HUDEP-2 (cell line): ENCODE measurements at regions not wholly inside any gene's neighbourhood (a gene's known extent, or its start where the extent isn't known, plus 50 kb on each side); places are given as distances from the start of the nearest gene placed in this dataset.

ENCODE experiments used
- DNase-seq, 76 experiments: peaks; one replicate each; lab custom pipeline; 2025; ENCODE audit not compliant: unreplicated experiment in 76 of 76; lab: John Stamatoyannopoulos, UW

- no peak for DNase-seq
Measured at GRCh38 chr12:77777274-77777673, 53.4 kb upstream of the NAV3 start.

GRCh38 chr12:77774761-77775160, 55.9 kb upstream of the NAV3 start:
- no peak for DNase-seq

- DNase-seq: no peak
Measured at GRCh38 chr12:77772676-77773298, 57.9 kb upstream of the NAV3 start.

DNA sequence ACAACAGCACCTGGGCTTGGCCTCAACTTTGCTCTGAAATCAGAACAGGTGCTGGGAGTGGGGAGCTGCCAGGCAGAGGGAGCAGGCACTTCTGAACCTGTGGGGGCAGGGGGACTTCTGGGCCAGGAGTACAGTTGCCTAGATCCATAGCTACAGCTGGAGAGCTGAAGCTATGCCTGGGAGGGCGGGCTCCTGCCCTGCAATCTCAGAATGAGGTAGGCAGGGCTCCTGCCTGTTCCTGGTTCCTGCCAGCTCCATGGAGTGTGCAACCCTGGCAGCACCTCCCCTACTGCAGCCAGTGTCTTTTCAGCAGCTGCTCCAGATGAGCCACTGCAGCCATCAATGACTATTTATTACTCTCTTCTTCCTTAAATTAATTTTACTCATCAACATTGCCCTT, 62.1 kb upstream of the NAV3 start:
- no peak for DNase-seq

- DNase-seq: no peak
Measured at GRCh38 chr12:77767756-77768343, 62.8 kb upstream of the NAV3 start.

DNA sequence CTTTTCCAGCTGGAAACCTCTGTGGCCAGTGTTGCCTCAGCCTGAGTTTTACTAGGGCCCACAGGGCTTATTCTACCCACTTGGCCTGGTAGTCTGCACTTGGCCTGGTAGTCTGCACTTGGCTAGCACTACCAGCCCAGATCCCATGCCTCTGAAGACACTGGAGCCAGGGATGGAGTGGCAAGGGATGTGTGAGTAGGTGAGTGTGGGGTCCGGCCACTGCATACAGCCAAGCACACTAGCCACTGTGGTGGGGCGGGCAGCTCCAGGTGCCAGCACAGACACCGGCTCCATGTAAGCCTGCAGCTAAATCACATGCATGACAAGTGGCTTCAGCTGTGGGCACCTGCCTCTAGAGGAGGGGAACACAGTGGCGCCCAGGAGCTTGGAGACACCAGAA, 63.4 kb upstream of the NAV3 start:
- no peak for DNase-seq

GRCh38 chr12:77766224-77766623, 64.5 kb upstream of the NAV3 start:
- no peak for DNase-seq

GRCh38 chr12:77761286-77761685, 69.4 kb upstream of the NAV3 start:
- no peak for DNase-seq

GRCh38 chr12:77760271-77761025, 70.2 kb upstream of the NAV3 start:
- DNase-seq: no peak

DNA sequence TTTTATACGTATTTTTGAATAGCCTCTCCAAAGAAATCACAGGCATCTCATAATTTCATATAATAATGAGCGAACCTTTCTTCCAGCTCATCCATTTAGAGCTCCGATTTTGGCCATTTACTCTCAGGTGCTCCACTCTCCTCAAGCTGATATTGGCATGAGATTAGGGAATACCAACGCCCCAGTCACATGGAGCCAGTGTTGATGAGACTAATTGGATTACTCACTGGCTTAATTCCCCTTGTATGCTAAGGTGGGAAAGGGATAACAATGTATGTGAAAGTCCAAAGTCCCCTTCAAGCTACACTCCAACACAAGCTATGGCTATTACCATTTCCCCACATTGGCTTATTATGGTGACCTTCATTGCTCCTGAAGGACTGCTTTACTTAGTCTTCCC, 76.6 kb upstream of the NAV3 start:
- DNase-seq: no peak

- DNase-seq: no peak
Measured at GRCh38 chr12:77751939-77752338, 78.8 kb upstream of the NAV3 start.

- DNase-seq: no peak
Measured at GRCh38 chr12:77746096-77746495, 84.6 kb upstream of the NAV3 start.

GRCh38 chr12:77745624-77746023, 85.1 kb upstream of the NAV3 start:
- DNase-seq: no peak

DNA sequence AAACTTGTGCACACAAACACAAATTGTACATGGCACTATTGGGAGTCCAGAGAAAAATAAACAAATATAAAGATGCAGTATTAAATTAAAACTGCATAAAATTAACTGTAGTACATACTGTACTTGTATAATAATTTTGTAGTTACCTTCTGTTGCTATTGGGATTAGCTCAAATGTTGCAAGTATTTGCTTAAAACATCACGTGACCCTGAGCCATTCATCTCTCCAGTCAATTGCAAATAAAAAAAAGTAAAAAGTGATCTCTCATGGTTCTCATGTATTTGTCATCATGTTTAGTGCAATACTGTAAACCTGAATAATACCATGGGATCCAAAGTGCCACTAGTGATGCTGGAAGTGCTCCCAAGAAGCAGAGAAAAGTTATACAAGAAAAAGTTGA, 88.1 kb upstream of the NAV3 start:
- no peak for DNase-seq

GRCh38 chr12:77741974-77742517, 88.6 kb upstream of the NAV3 start:
- DNase-seq: no peak

GRCh38 chr12:77736219-77736965, 94.3 kb upstream of the NAV3 start:
- no peak for DNase-seq

DNA sequence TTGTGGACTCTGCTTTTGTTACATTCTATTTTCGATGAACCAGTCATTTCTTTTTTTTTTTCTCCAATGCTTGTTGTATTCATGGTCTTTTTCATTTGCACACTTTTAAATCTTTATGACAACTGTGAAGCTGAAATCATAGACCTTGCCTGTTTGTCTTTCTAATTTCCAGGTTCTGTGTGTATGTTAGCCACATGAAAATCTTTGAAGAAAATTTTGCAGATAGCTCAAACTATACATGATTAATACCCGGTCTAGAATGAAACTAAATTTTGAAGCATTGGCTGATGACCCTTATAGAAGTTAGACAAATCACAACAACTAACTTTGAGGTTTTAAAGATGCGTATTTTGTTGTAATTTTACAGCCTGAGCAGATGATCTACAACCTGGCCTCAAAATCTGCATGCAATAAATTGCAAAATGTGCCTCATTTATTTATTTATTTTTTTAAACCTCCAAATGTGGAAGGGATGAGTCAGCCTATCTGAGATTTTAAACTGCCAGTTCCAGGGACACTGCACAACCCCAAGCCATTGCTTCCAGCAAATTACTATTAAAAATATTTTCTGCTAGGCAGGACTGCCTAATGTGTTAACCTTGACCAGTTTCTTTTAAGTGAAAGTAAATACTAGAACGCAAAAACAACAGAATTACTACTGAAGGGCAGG, 96.3 kb upstream of the NAV3 start:
- no peak for DNase-seq

DNA sequence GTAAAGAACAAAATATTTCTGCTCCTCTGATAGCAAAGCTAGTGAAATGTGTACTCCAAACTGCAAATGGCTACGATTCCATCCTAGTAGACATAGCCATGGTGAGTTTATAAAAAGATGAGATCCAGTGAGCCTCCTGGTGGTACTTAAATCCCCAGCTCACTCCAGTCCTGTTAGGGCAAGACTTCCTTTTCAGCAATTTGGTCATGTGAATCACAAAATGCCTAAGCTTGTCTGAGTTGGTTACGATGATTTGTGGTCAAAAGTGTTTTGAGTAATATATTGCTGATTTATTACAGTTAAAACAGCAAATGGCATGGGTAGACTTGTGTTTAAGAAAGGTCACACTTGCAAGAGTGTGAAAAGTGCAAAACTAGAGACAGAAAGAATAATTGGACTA, 102.7 kb upstream of the NAV3 start:
- DNase-seq: no peak

DNA sequence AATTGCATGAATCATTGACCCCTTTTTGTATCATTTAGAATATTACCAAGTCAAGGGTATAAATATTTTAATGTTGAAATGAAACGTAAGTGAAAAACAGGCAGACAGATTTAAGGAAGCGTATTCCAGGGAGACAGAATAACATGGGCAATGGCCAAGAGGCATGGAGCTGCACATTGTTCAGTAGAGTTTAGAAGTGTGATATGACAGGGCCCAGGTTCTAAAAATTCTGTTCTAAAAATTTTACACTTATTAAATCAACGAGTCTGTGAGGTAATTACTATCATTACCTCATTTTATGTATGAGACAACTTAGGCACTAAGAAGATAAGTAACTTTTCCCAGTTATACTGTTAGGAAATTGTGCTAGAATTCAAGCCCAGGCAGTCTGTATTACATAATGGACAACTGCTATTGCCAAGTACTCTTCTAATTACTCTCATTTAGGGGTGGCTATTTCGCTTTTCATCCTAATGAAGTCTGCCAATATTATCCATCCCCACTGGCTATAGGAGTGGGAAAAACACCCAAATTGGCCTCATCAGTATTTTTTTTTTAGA, 103.2 kb upstream of the NAV3 start:
- no peak for DNase-seq

- DNase-seq: no peak
Measured at GRCh38 chr12:77725611-77726010, 105.1 kb upstream of the NAV3 start.
